Neuronal stem cell (in vitro differentiated cells): ENCODE measurements at regions not wholly inside any gene's neighbourhood (a gene's known extent, or its start where the extent isn't known, plus 50 kb on each side); places are given as distances from the start of the nearest gene placed in this dataset.

ENCODE experiments used
- DNase-seq: peaks from one replicate; pipeline ENCODE4 v3.0.0-alpha.2; 2013; ENCODE audit warnings: low spot score
- H2AFZ ChIP-seq: one replicate; pipeline ENCODE4 v1.6.1; 2013; ENCODE audit warnings: mild to moderate bottlenecking, low read length, inconsistent platforms
- H2AK5ac ChIP-seq: 2 replicates; pipeline ENCODE4 v1.6.1; 2013; ENCODE audit warnings: low read depth, mild to moderate bottlenecking, inconsistent platforms, low read length, moderate library complexity, mixed read lengths
- H2BK120ac ChIP-seq: 2 replicates; pipeline ENCODE4 v1.6.1; 2013; ENCODE audit warnings: low read depth, mild to moderate bottlenecking, inconsistent platforms, low read length, moderate library complexity, mixed read lengths
- H2BK12ac ChIP-seq: one replicate; pipeline ENCODE4 v1.6.1; 2013; ENCODE audit warnings: low read length, inconsistent platforms
- H2BK15ac ChIP-seq: 2 replicates; pipeline ENCODE4 v1.6.1; 2013; ENCODE audit warnings: mild to moderate bottlenecking, low read length, inconsistent platforms, mixed read lengths
- H2BK5ac ChIP-seq: one replicate; pipeline ENCODE4 v1.6.1; 2013; ENCODE audit warnings: inconsistent platforms, mild to moderate bottlenecking, low read length, moderate library complexity
- H3K14ac ChIP-seq: one replicate; pipeline ENCODE4 v1.6.1; 2013; ENCODE audit warnings: low read length, inconsistent platforms
- H3K18ac ChIP-seq: 2 replicates; pipeline ENCODE4 v1.6.1; 2013; ENCODE audit warnings: low read length, inconsistent platforms
- H3K23ac ChIP-seq: 2 replicates; pipeline ENCODE4 v1.6.1; 2013; ENCODE audit warnings: low read depth, mild to moderate bottlenecking, mixed read lengths, low read length, inconsistent platforms; ENCODE audit not compliant: poor library complexity
- H3K27ac ChIP-seq: replicated peaks from 3 replicates; pipeline ENCODE4 v1.5.1; 2013; ENCODE audit warnings: low read length, inconsistent platforms
- H3K27me3 ChIP-seq, 3 experiments: 2 replicates each; pipeline ENCODE4 v1.6.1; 2013; ENCODE audit warnings: low read length in 3 of 3, mild to moderate bottlenecking in 2 of 3, inconsistent platforms in 1 of 3, low read depth in 1 of 3, mixed read lengths in 1 of 3, moderate library complexity in 1 of 3; ENCODE audit not compliant: control insufficient read depth in 3 of 3, insufficient read depth in 3 of 3
- H3K36me3 ChIP-seq, 2 donors: replicated peaks in 1 of 2; 2 replicates each; pipeline ENCODE4 v1.6.1; 2013; ENCODE audit warnings: low read length in 2 of 2; ENCODE audit not compliant: control insufficient read depth in 2 of 2, insufficient read depth in 2 of 2
- H3K4ac ChIP-seq: 2 replicates; pipeline ENCODE4 v1.6.1; 2013; ENCODE audit warnings: inconsistent platforms, mild to moderate bottlenecking, low read length, moderate library complexity
- H3K4me1 ChIP-seq, 2 donors: 1 replicate in 1 of 2; 2 replicates in 1 of 2; pipeline ENCODE4 v1.6.1; 2013; ENCODE audit warnings: low read length in 2 of 2, low read depth in 1 of 2; ENCODE audit not compliant: control insufficient read depth in 2 of 2, insufficient read depth in 1 of 2
- H3K4me2 ChIP-seq: one replicate; pipeline ENCODE4 v1.6.1; 2013; ENCODE audit warnings: mild to moderate bottlenecking, low read length, inconsistent platforms; ENCODE audit not compliant: insufficient read depth, poor library complexity, severe bottlenecking
- H3K4me3 ChIP-seq, 2 donors: 2 replicates each; pipeline ENCODE4 v1.5.1; 2013; ENCODE audit warnings: low read length in 2 of 2, mild to moderate bottlenecking in 2 of 2, inconsistent platforms in 1 of 2, moderate library complexity in 1 of 2
- H3K79me1 ChIP-seq: one replicate; pipeline ENCODE4 v1.6.1; 2013; ENCODE audit warnings: low read depth, mild to moderate bottlenecking, inconsistent platforms, low read length, moderate library complexity
- H3K9ac ChIP-seq: one replicate; pipeline ENCODE4 v1.6.1; 2013; ENCODE audit warnings: mild to moderate bottlenecking, low read depth, low read length, inconsistent platforms; ENCODE audit not compliant: poor library complexity
- H3K9me3 ChIP-seq, 2 donors: replicated peaks in 1 of 2; 2 replicates each; pipeline versions ENCODE3 to v1.6.1; 2013; ENCODE audit warnings: low read length in 2 of 2, mild to moderate bottlenecking in 2 of 2, inconsistent platforms in 1 of 2, low read depth in 1 of 2, mixed read lengths in 1 of 2, moderate library complexity in 1 of 2; ENCODE audit not compliant: control insufficient read depth in 2 of 2, insufficient read depth in 1 of 2
- H4K8ac ChIP-seq: one replicate; pipeline ENCODE4 v1.6.1; 2013; ENCODE audit warnings: low read depth, mild to moderate bottlenecking, inconsistent platforms, low read length, moderate library complexity
- H4K91ac ChIP-seq: one replicate; pipeline ENCODE4 v1.6.1; 2013; ENCODE audit warnings: low read length, low read depth, mild to moderate bottlenecking, inconsistent platforms; ENCODE audit not compliant: poor library complexity
- WGBS, 2 donors: extraction: QIAGEN DNeasy Blood & Tissue Kit; methylation state at CpG; one replicate each; pipeline ENCODE4 v1.1.7; 2013; ENCODE audit warnings: missing lambda C conversion rate in 2 of 2, mixed read lengths in 1 of 2; ENCODE audit not compliant: insufficient read length in 2 of 2, insufficient replicate concordance in 1 of 2; ENCODE audit errors: extremely low coverage in 2 of 2; 5-methylcytosine and 5-hydroxymethylcytosine counted together

DNA sequence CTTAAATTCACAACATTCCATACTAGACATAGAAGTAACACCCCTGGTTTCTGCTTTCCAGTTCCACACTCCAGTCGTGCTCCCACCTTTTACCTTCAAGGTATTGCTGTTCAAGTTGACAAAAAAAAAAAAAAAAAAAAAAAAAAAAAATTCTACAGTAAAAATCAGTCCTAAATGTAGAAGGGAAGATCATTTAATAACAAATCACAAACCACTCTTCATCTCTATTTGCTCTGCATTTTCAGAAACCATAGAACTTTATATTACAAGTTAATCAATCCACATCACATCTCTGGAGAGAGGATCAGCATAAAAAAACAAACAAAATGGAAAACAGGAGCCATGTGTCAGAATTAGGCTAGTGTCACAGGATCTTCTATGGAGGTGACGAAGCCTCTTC lies 206.3 kb upstream of the KLF14 start:
- H4K8ac ChIP-seq: no peak overlapping the region
- H3K14ac ChIP-seq: no peak overlapping the region
- H2BK120ac ChIP-seq: no peak overlapping the region
- no peak overlapping the region for H3K4me3 ChIP-seq
- H2AFZ ChIP-seq: no peak overlapping the region
- peaks cover 0 to 1% of the 10 kb centered on the region in 2 donors for H3K9me3 ChIP-seq
- H3K9ac ChIP-seq: no peak overlapping the region
- no peak overlapping the region for H3K27ac ChIP-seq
- H3K4ac ChIP-seq: no peak overlapping the region
- no peaks in the 10 kb centered on the region for H3K27me3 ChIP-seq
- H3K4me1 ChIP-seq: peaks cover 12 to 50% of the 10 kb centered on the region in 2 donors
- H3K4me2 ChIP-seq: no peak overlapping the region
- H3K23ac ChIP-seq: no peak overlapping the region
- no peaks in the 10 kb centered on the region for H3K79me1 ChIP-seq
- no peaks in the 10 kb centered on the region for H3K36me3 ChIP-seq
- H3K18ac ChIP-seq: no peak overlapping the region
- no CpG with 5 or more reads among the region's 2 CpGs for WGBS, 2 donors
- no peak overlapping the region for H4K91ac ChIP-seq
- H2AK5ac ChIP-seq: no peak overlapping the region
- no peak for DNase-seq
- no peak overlapping the region for H2BK5ac ChIP-seq
- no peak overlapping the region for H2BK15ac ChIP-seq
- H2BK12ac ChIP-seq: no peak overlapping the region

DNA sequence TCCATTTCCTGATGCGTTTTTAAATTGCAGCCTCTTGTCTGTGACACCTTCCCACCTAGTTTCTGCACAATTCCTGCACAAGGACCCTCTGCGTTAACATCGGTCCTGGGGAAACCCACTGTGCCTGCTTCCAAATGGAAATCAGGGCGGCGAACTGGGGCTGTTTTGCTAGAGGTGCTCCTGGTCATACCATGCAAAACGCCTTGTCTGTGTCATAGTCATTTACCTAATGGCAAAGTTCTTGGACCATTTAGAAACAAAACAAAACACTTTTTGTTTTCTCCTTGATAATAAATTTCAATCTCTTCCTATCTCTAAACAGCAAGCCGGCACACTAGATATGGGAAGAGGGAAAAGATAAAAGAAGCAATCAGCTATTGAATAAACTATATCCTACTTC lies 206.9 kb upstream of the KLF14 start:
- H3K27ac ChIP-seq: no peak overlapping the region
- no peak overlapping the region for H3K23ac ChIP-seq
- no peak overlapping the region for H2AFZ ChIP-seq
- no peak overlapping the region for H3K4ac ChIP-seq
- no peak overlapping the region for H3K9ac ChIP-seq
- peaks cover 0 to 4% of the 10 kb centered on the region in 2 donors for H3K9me3 ChIP-seq
- no peak for DNase-seq
- no peak overlapping the region for H2AK5ac ChIP-seq
- no peaks in the 10 kb centered on the region for H3K79me1 ChIP-seq
- no peak overlapping the region for H2BK120ac ChIP-seq
- no peak overlapping the region for H2BK5ac ChIP-seq
- no peak overlapping the region for H3K4me3 ChIP-seq
- H4K91ac ChIP-seq: no peak overlapping the region
- H2BK12ac ChIP-seq: no peak overlapping the region
- no peaks in the 10 kb centered on the region for H3K36me3 ChIP-seq
- no CpG with 5 or more reads among the region's 7 CpGs for WGBS, 2 donors
- peaks cover 12 to 50% of the 10 kb centered on the region in 2 donors for H3K4me1 ChIP-seq
- no peak overlapping the region for H4K8ac ChIP-seq
- no peak overlapping the region for H2BK15ac ChIP-seq
- no peak overlapping the region for H3K14ac ChIP-seq
- no peaks in the 10 kb centered on the region for H3K27me3 ChIP-seq
- H3K18ac ChIP-seq: no peak overlapping the region
- H3K4me2 ChIP-seq: no peak overlapping the region

DNA sequence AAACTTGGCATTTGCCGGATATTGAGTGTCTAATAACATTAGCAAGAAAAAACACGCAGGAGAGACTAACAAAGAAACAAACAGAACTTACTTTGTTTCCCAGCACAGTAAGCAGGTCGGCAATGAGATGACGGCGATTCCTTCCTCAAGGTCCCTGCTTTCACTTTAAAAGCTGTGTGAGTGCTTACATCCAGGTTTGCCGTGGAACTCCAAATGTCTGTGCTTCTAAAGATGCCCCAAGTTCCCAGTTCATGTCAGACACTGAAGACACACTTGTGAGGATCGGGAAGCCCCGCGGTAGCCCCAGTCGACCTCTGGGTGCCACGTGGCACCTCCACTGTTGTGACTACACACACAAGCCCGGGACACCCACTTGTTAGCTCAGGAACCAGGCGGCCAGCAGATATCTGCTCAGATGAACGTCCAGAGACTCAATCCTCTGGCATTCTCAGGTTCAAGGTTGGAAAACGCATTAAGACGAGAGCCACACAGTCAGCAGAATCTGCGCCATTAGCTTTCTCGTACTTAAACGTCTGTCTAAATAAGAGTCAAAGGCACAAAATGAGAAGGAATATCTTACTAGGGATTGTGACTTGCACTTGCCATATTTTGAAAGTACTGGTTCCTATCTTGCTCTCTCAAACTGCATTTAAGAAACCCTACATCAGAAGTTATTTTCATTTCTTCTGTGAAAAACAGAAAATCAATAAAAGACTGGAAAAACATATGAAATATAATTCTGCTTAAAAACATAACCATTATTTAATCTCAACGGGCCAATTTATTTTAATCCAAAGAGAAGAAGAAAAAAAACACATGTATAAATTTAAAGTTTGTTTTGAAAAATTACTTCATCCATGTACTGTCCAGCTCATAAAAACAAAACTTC lies 207.6 kb upstream of the KLF14 start:
- Histone ChIP-seq H3K23ac (peak overlapping the region; percentile 35), H3K14ac (no peak overlapping the region), H3K9me3 (peaks cover 0 to 4% of the 10 kb centered on the region in 2 donors), H3K18ac (peak overlapping the region; percentile 40), H2BK15ac (no peak overlapping the region), H3K79me1 (no peaks in the 10 kb centered on the region), H3K4ac (no peak overlapping the region), H3K4me3 (no peak overlapping the region), H4K91ac (no peak overlapping the region), H2AFZ (peak overlapping the region; percentile 49), H3K4me2 (no peak overlapping the region), H2BK5ac (no peak overlapping the region), H3K27me3 (no peaks in the 10 kb centered on the region), H2BK120ac (no peak overlapping the region), H2AK5ac (peak overlapping the region; percentile 6), H4K8ac (no peak overlapping the region), H3K36me3 (no peaks in the 10 kb centered on the region), H2BK12ac (no peak overlapping the region), H3K27ac (no peak overlapping the region), H3K4me1 (peaks cover 12 to 50% of the 10 kb centered on the region in 2 donors), H3K9ac (no peak overlapping the region)
- WGBS, 2 donors: no CpG with 5 or more reads among the region's 20 CpGs
- DNase-seq: no peak

DNA sequence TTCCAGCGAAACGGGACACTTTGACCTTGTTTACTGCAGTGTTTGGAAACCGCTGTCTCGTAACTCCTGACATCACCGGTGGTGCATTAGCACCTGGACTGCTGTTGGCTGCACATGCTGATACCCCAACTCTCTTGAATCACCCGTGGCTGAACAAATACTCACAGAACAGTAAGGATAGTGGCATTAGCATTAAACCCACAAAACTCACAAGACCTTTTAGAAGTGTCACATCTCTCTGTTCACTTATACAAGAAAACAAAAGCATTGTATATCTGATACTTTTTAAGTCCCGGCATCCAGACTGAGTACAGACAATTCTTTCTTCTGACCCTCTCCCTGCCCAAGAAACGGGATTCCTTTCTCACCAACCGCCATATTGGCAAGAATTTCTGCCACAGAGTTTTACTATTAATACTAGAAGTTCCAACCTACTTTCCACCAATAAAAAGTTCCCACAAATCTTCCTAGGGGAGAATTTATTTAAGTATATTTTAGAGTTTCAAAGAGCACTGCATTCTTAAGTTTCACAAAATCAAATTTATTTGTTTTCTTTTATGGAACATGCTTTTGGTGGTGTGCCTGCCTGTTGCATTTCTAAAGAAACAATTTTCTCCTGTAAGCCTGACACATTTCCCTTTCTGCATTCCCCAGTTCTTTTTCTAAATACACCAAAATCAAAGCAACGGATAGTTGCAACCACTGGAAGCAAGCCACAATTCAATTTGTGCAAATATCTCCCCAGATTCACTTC lies 208.4 kb upstream of the KLF14 start:
- no peak overlapping the region for H3K4ac ChIP-seq
- no peaks in the 10 kb centered on the region for H3K36me3 ChIP-seq
- peak overlapping the region; percentile 27 for H2AFZ ChIP-seq
- DNase-seq: no peak
- no peak overlapping the region for H3K4me2 ChIP-seq
- no peak overlapping the region for H3K14ac ChIP-seq
- H4K91ac ChIP-seq: no peak overlapping the region
- H3K18ac ChIP-seq: no peak overlapping the region
- WGBS, 2 donors: no CpG with 5 or more reads among the region's 10 CpGs
- no peak overlapping the region for H3K9ac ChIP-seq
- no peaks in the 10 kb centered on the region for H3K27me3 ChIP-seq
- no peak overlapping the region for H4K8ac ChIP-seq
- no peak overlapping the region for H2BK120ac ChIP-seq
- H3K9me3 ChIP-seq: peaks cover 0 to 4% of the 10 kb centered on the region in 2 donors
- H2BK5ac ChIP-seq: no peak overlapping the region
- no peak overlapping the region for H3K4me3 ChIP-seq
- H3K79me1 ChIP-seq: no peaks in the 10 kb centered on the region
- peaks cover 12 to 50% of the 10 kb centered on the region in 2 donors for H3K4me1 ChIP-seq
- no peak overlapping the region for H2AK5ac ChIP-seq
- no peak overlapping the region for H2BK12ac ChIP-seq
- no peak overlapping the region for H3K27ac ChIP-seq
- H3K23ac ChIP-seq: no peak overlapping the region
- no peak overlapping the region for H2BK15ac ChIP-seq
